ENCODE measurements at regions not wholly inside any gene's neighbourhood (a gene's known extent, or its start where the extent isn't known, plus 50 kb on each side); places are given as distances from the start of the nearest gene placed in this dataset.
"Not testable (repeated sequence)": the region's sequence is repeated elsewhere in the genome, so short reads cannot be mapped to it uniquely, and the experiment has no call there.

DNA sequence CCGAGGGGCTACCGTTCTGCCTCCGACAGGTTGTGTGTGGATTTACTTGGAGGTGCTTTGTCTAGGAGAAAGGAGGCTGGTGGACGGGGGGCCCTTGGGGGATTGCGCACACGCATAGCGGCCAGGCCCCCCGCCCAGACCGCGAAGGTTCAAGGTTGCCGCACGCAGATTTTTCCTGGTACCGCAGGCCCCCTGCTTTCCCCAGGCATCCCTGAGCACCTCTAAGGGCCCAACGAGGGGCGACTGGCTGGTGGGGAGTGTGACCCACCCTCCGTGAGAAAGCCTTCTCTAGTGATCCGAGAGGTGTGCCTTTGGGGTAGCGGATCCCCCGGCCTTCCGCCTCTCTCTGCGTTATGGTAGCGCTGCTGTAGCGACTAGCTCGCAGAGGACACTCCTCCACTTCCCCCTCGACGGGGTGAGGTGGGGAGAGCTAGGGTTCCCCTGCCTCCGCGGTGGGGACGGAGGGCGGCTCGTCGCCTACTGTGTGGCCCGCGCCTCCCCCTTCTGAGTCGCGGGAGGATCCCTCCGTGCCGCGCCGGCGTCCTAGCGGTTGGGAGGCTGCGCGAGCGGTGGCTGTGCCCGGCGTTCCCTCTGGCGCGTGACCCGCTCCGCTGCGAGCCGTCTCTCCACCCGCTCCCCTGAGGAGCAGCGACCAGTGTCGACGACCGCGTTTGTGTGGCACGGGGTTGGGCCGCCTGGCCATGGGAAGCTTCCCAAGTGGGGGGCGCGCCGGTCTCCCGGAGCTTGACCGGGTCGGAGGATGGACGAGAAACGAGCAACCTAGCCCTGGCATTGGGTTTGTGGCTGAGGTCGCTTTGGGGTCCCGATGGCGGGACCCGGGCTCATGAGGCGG is 3900.0 kb upstream of the OR11H1 start:
- DNase-seq (ENCODE audit: unreplicated experiment): no peak
- no peaks in the 10 kb centered on the region for H3K27me3 Mint-ChIP-seq (ENCODE audit: insufficient read depth, unreplicated experiment)
- POLR2A ChIA-PET: no interaction called here
- peaks cover 12% of the 10 kb centered on the region for H3K36me3 Mint-ChIP-seq (ENCODE audit: insufficient read depth, unreplicated experiment)
- H3K27ac Mint-ChIP-seq (ENCODE audit: low read depth, unreplicated experiment): no peak overlapping the region
- H3K4me3 Mint-ChIP-seq (ENCODE audit: unreplicated experiment): no peak overlapping the region
- intact Hi-C loops (cut with micrococcal nuclease): no loop called here
- CTCF ChIA-PET: no interaction called here
- TF ChIP-seq, protein P1, sequence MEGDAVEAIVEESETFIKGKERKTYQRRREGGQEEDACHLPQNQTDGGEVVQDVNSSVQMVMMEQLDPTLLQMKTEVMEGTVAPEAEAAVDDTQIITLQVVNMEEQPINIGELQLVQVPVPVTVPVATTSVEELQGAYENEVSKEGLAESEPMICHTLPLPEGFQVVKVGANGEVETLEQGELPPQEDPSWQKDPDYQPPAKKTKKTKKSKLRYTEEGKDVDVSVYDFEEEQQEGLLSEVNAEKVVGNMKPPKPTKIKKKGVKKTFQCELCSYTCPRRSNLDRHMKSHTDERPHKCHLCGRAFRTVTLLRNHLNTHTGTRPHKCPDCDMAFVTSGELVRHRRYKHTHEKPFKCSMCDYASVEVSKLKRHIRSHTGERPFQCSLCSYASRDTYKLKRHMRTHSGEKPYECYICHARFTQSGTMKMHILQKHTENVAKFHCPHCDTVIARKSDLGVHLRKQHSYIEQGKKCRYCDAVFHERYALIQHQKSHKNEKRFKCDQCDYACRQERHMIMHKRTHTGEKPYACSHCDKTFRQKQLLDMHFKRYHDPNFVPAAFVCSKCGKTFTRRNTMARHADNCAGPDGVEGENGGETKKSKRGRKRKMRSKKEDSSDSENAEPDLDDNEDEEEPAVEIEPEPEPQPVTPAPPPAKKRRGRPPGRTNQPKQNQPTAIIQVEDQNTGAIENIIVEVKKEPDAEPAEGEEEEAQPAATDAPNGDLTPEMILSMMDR (IDR thresholded peaks at IDR 0.05; ENCODE audit: unreplicated experiment): no peak
- peaks cover 24% of the 10 kb centered on the region for H3K9me3 Mint-ChIP-seq (ENCODE audit: unreplicated experiment)
- no TSS peak for BruUV-seq (replicated peaks)
- no peaks in the 10 kb centered on the region for H3K4me1 Mint-ChIP-seq (ENCODE audit: insufficient read depth, unreplicated experiment)

DNA sequence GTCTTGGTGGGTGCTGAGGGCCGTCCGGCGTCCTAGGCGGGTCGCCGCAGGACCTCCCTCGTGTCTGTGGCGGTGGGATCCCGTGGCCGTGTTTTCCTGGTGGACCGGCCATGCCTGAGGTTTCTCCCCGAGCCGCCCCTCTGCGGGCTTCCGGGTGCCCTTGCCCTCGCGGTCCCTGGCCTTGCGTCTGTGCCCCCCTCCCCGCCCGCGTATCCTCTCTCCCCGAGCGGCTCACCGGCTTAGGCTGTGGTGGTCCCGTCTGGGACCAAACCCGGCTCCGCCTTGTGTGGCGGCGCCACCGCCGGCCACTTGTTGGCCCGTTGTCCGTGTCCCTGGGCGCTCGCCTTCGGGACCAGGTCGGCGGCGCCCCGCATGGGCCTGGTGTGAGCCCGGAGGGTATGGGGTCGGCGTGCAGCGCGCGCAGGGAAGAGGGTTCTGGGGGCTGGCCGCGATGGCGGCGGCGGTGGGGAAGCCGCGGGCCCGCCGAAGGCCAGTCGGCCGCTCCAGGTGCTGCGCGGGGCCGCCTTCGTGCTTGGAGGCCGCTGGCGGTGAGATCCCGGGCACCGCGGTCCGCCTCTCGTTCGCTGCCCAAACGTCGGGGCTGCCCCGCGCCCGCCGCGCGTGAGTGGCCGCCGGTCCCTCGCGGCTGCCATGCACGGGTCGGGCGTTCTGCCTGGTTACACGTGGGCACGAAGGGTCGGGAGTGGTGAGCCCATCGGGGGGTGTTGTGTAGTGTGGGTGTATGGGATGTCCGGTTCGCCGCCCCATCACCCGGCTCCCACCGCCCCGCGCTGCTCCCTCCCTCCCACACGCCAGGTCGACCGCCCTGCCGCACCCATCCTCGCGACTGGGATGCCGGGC is 3899.1 kb upstream of the OR11H1 start:
- H3K9me3 Mint-ChIP-seq (ENCODE audit: unreplicated experiment): peaks cover 24% of the 10 kb centered on the region

DNA sequence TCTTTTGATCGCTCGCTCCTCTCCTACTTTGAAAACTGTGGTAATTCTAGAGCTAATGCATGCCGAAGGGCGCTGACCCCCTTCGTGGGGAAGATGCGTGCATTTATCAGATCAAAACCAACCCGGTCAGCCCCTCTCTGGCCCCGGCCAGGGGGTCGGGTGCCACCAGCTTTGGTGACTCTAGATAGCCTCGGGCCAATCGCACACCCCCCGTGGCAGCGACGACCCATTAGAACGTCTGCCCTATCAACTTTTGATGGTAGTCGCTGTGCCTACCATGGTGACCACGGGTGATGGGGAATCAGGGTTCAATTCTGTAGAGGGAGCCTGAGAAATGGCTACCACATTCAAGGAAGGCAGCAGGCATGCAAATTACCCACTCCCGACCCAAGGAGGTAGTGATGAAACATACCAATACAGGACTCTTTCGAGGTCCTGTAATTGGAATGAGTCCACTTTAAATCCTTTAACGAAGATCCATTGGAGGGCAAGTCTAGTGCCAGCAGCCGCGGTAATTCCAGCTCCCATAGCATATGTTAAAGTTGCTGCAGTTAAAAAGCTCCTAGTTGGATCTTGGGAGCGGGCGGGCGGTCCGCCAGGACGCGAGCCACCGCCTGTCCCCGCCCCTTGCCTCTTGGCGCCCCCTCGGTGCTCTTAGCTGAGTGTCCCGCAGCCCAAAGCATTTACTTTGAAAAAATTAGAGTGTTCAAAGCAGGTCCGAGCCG is 3898.2 kb upstream of the OR11H1 start:
- intact Hi-C loops (cut with micrococcal nuclease): no loop called here
- Mint-ChIP-seq H3K36me3 (ENCODE audit: insufficient read depth, unreplicated experiment) (peaks cover 12% of the 10 kb centered on the region), H3K9me3 (ENCODE audit: unreplicated experiment) (peaks cover 16% of the 10 kb centered on the region), H3K4me1 (ENCODE audit: insufficient read depth, unreplicated experiment) (no peaks in the 10 kb centered on the region), H3K27ac (ENCODE audit: low read depth, unreplicated experiment) (no peak overlapping the region), H3K4me3 (ENCODE audit: unreplicated experiment) (no peak overlapping the region), H3K27me3 (ENCODE audit: insufficient read depth, unreplicated experiment) (no peaks in the 10 kb centered on the region)
- ChIA-PET POLR2A (no interaction called here), CTCF (no interaction called here)
- BruUV-seq (replicated peaks): no TSS peak
- DNase-seq (ENCODE audit: unreplicated experiment): no peak
- TF ChIP-seq, protein P1 (IDR thresholded peaks at IDR 0.05; ENCODE audit: unreplicated experiment): no peak

More for the DNA sequence above, 3899.1 kb upstream of the OR11H1 start:
- Mint-ChIP-seq H3K4me1 (ENCODE audit: insufficient read depth, unreplicated experiment) (no peaks in the 10 kb centered on the region), H3K27ac (ENCODE audit: low read depth, unreplicated experiment) (no peak overlapping the region), H3K27me3 (ENCODE audit: insufficient read depth, unreplicated experiment) (no peaks in the 10 kb centered on the region), H3K4me3 (ENCODE audit: unreplicated experiment) (no peak overlapping the region), H3K36me3 (ENCODE audit: insufficient read depth, unreplicated experiment) (peaks cover 12% of the 10 kb centered on the region)
- BruUV-seq (replicated peaks): no TSS peak
- POLR2A ChIA-PET: no interaction called here
- CTCF ChIA-PET: no interaction called here
- intact Hi-C loops (cut with micrococcal nuclease): no loop called here
- DNase-seq (ENCODE audit: unreplicated experiment): no peak
- TF ChIP-seq, protein P1 (IDR thresholded peaks at IDR 0.05; ENCODE audit: unreplicated experiment): no peak

DNA sequence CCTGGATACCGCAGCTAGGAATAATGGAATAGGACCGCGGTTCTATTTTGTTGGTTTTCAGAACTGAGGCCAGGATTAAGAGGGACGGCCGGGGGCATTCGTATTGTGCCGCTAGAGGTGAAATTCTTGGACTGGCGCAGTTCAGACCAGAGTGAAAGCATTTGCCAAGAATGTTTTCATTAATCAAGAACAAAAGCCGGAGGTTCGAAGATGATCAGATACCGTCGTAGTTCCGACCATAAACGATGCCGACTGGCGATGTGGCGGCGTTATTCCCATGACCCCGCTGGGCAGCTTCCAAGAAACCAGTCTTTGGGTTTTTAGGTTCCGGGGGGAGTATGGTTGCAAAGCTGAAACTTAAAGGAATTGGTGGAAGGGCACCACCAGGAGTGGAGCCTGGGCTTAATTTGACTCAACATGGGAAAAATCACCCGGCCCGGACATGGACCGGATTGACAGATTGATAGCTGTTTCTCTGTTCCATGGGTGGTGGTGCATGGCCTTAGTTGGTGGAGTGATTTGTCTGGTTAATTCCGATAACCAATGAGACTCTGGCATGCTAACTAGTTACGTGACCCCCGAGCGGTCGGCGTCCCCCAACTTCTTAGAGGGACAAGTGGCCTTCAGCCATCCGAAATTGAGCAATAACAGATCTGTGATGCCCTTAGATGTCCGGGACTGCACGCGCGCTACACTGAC is 3897.5 kb upstream of the OR11H1 start:
- H3K27ac Mint-ChIP-seq (ENCODE audit: low read depth, unreplicated experiment); CTCF ChIA-PET: not testable (repeated sequence)

More for the DNA sequence above, 3897.5 kb upstream of the OR11H1 start:
- intact Hi-C loops (cut with micrococcal nuclease); H3K27me3 Mint-ChIP-seq (ENCODE audit: insufficient read depth, unreplicated experiment); DNase-seq (ENCODE audit: unreplicated experiment); POLR2A ChIA-PET; H3K4me3 Mint-ChIP-seq (ENCODE audit: unreplicated experiment); H3K4me1 Mint-ChIP-seq (ENCODE audit: insufficient read depth, unreplicated experiment); BruUV-seq (replicated peaks): not testable (repeated sequence)
- Mint-ChIP-seq H3K36me3 (ENCODE audit: insufficient read depth, unreplicated experiment) (peaks cover 12% of the 10 kb centered on the region), H3K9me3 (ENCODE audit: unreplicated experiment) (peaks cover 16% of the 10 kb centered on the region)
